ENCODE measurements at regions not wholly inside any gene's neighbourhood (a gene's known extent, or its start where the extent isn't known, plus 50 kb on each side); places are given as distances from the start of the nearest gene placed in this dataset.
"Not testable (repeated sequence)": the region's sequence is repeated elsewhere in the genome, so short reads cannot be mapped to it uniquely, and the experiment has no call there.

- DNase-seq (ENCODE audit: low spot score): no peak
Observed at GRCh38 chr9:30982301-30982700, 1402.1 kb upstream of the ACO1 start.

GRCh38 chr9:30995956-30996738 is 1388.3 kb upstream of the ACO1 start:
- no peak for DNase-seq (ENCODE audit: low spot score)

- no peak for DNase-seq (ENCODE audit: low spot score)
Observed at GRCh38 chr9:30996761-30997160, 1387.7 kb upstream of the ACO1 start.

GRCh38 chr9:30997291-30997690 is 1387.2 kb upstream of the ACO1 start:
- DNase-seq (ENCODE audit: low spot score): no peak

GRCh38 chr9:31005086-31005665 is 1379.3 kb upstream of the ACO1 start:
- no peak for DNase-seq (ENCODE audit: low spot score)

GRCh38 chr9:31013371-31013770 is 1371.1 kb upstream of the ACO1 start:
- DNase-seq (ENCODE audit: low spot score): no peak

- no peak for DNase-seq (ENCODE audit: low spot score)
Observed at GRCh38 chr9:31023847-31024246, 1360.6 kb upstream of the ACO1 start.

GRCh38 chr9:31027678-31028077 is 1356.8 kb upstream of the ACO1 start:
- DNase-seq (ENCODE audit: low spot score): no peak

- no peak for DNase-seq (ENCODE audit: low spot score)
Observed at GRCh38 chr9:31028137-31028536, 1356.3 kb upstream of the ACO1 start.

GRCh38 chr9:31030741-31031202 is 1353.7 kb upstream of the ACO1 start:
- DNase-seq (ENCODE audit: low spot score): peak; percentile 15

- DNase-seq (ENCODE audit: low spot score): no peak
Observed at GRCh38 chr9:31032206-31032605, 1352.2 kb upstream of the ACO1 start.

GRCh38 chr9:31034311-31034710 is 1350.1 kb upstream of the ACO1 start:
- no peak for DNase-seq (ENCODE audit: low spot score)

- DNase-seq (ENCODE audit: low spot score): no peak
Observed at GRCh38 chr9:31040564-31040963, 1343.9 kb upstream of the ACO1 start.

- DNase-seq (ENCODE audit: low spot score): no peak
Observed at GRCh38 chr9:31045810-31046209, 1338.6 kb upstream of the ACO1 start.

- DNase-seq (ENCODE audit: low spot score): not testable (repeated sequence)
Observed at GRCh38 chr9:31061592-31061991, 1322.9 kb upstream of the ACO1 start.

- DNase-seq (ENCODE audit: low spot score): no peak
Observed at GRCh38 chr9:31065691-31066090, 1318.8 kb upstream of the ACO1 start.

- no peak for DNase-seq (ENCODE audit: low spot score)
Observed at GRCh38 chr9:31067418-31067817, 1317.0 kb upstream of the ACO1 start.

- DNase-seq (ENCODE audit: low spot score): no peak
Observed at GRCh38 chr9:31071606-31072286, 1312.7 kb upstream of the ACO1 start.

- no peak for DNase-seq (ENCODE audit: low spot score)
Observed at GRCh38 chr9:31078175-31078574, 1306.3 kb upstream of the ACO1 start.

GRCh38 chr9:31084350-31084749 is 1300.1 kb upstream of the ACO1 start:
- DNase-seq (ENCODE audit: low spot score): no peak

GRCh38 chr9:31089549-31090221 is 1294.8 kb upstream of the ACO1 start:
- no peak for DNase-seq (ENCODE audit: low spot score)

- DNase-seq (ENCODE audit: low spot score): no peak
Observed at GRCh38 chr9:31100311-31100710, 1284.1 kb upstream of the ACO1 start.

GRCh38 chr9:31103836-31104235 is 1280.6 kb upstream of the ACO1 start:
- DNase-seq (ENCODE audit: low spot score): no peak
